H1 (cell line): ENCODE measurements at regions not wholly inside any gene's neighbourhood (a gene's known extent, or its start where the extent isn't known, plus 50 kb on each side); places are given as distances from the start of the nearest gene placed in this dataset.

Source experiments
- GABPA ChIP-seq: IDR thresholded peaks from 2 replicates; pipeline ENCODE4 v1.6.1; 2011; ENCODE audit warnings: mild to moderate bottlenecking, low read length, moderate library complexity, borderline replicate concordance; ENCODE audit not compliant: insufficient read depth
- TF ChIP-seq, protein P1 (sequence below): fragments of 300-600 bp; sonication (generic); IDR thresholded peaks from 2 replicates; pipeline ENCODE4 v1.7.1; 2012; ENCODE audit warnings: low read length, moderate library complexity, mild to moderate bottlenecking, inconsistent platforms; ENCODE audit not compliant: insufficient replicate concordance

DNA sequence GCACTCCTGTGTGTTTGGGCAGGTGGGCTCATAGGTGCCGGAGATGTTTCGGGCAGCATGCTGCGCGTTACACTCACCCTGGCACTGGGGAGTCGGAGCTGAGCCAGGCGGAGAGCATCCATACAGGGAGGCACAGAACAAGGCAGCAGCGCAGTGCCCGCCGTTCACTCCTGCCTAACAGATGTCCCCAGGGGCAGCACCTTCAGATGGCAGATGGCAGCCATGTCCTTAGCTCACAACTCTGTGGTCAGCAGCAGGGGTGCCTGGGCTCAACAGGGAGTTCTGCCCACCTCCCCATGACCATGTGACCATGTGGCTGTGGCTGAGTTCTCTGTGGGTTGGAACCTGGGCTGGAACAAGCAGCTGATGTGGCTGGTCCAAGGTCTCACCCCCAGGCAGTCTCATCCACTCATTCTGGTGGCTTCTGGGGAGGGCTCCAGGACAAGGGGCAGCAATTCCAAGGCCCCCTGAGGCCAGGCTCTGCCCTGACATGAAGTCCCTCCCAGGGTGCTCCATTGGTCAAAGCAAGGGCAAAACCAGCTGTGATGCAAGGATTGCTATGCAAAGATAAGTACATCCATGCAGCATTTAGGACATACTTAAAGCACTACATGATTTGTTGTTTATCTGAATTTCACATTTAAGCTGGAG is 64.2 kb downstream of the MRPL36 start (continued):
- TF ChIP-seq, protein P1, sequence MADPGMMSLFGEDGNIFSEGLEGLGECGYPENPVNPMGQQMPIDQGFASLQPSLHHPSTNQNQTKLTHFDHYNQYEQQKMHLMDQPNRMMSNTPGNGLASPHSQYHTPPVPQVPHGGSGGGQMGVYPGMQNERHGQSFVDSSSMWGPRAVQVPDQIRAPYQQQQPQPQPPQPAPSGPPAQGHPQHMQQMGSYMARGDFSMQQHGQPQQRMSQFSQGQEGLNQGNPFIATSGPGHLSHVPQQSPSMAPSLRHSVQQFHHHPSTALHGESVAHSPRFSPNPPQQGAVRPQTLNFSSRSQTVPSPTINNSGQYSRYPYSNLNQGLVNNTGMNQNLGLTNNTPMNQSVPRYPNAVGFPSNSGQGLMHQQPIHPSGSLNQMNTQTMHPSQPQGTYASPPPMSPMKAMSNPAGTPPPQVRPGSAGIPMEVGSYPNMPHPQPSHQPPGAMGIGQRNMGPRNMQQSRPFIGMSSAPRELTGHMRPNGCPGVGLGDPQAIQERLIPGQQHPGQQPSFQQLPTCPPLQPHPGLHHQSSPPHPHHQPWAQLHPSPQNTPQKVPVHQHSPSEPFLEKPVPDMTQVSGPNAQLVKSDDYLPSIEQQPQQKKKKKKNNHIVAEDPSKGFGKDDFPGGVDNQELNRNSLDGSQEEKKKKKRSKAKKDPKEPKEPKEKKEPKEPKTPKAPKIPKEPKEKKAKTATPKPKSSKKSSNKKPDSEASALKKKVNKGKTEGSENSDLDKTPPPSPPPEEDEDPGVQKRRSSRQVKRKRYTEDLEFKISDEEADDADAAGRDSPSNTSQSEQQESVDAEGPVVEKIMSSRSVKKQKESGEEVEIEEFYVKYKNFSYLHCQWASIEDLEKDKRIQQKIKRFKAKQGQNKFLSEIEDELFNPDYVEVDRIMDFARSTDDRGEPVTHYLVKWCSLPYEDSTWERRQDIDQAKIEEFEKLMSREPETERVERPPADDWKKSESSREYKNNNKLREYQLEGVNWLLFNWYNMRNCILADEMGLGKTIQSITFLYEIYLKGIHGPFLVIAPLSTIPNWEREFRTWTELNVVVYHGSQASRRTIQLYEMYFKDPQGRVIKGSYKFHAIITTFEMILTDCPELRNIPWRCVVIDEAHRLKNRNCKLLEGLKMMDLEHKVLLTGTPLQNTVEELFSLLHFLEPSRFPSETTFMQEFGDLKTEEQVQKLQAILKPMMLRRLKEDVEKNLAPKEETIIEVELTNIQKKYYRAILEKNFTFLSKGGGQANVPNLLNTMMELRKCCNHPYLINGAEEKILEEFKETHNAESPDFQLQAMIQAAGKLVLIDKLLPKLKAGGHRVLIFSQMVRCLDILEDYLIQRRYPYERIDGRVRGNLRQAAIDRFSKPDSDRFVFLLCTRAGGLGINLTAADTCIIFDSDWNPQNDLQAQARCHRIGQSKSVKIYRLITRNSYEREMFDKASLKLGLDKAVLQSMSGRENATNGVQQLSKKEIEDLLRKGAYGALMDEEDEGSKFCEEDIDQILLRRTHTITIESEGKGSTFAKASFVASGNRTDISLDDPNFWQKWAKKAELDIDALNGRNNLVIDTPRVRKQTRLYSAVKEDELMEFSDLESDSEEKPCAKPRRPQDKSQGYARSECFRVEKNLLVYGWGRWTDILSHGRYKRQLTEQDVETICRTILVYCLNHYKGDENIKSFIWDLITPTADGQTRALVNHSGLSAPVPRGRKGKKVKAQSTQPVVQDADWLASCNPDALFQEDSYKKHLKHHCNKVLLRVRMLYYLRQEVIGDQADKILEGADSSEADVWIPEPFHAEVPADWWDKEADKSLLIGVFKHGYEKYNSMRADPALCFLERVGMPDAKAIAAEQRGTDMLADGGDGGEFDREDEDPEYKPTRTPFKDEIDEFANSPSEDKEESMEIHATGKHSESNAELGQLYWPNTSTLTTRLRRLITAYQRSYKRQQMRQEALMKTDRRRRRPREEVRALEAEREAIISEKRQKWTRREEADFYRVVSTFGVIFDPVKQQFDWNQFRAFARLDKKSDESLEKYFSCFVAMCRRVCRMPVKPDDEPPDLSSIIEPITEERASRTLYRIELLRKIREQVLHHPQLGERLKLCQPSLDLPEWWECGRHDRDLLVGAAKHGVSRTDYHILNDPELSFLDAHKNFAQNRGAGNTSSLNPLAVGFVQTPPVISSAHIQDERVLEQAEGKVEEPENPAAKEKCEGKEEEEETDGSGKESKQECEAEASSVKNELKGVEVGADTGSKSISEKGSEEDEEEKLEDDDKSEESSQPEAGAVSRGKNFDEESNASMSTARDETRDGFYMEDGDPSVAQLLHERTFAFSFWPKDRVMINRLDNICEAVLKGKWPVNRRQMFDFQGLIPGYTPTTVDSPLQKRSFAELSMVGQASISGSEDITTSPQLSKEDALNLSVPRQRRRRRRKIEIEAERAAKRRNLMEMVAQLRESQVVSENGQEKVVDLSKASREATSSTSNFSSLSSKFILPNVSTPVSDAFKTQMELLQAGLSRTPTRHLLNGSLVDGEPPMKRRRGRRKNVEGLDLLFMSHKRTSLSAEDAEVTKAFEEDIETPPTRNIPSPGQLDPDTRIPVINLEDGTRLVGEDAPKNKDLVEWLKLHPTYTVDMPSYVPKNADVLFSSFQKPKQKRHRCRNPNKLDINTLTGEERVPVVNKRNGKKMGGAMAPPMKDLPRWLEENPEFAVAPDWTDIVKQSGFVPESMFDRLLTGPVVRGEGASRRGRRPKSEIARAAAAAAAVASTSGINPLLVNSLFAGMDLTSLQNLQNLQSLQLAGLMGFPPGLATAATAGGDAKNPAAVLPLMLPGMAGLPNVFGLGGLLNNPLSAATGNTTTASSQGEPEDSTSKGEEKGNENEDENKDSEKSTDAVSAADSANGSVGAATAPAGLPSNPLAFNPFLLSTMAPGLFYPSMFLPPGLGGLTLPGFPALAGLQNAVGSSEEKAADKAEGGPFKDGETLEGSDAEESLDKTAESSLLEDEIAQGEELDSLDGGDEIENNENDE: no peak
- TF ChIP-seq GABPA: no peak
